Natural killer cell (primary cell): ENCODE measurements at regions not wholly inside any gene's neighbourhood (a gene's known extent, or its start where the extent isn't known, plus 50 kb on each side); places are given as distances from the start of the nearest gene placed in this dataset.
"Not testable (repeated sequence)": the region's sequence is repeated elsewhere in the genome, so short reads cannot be mapped to it uniquely, and the experiment has no call there.

Experiments
- ATAC-seq, 3 donors: fragments of 150-1000 bp in 2 of 3; fragments of 200-7000 bp in 1 of 3; cut with Tn5 transposase; 1 replicate in 1 of 3; 2 replicates in 2 of 3; pipeline ENCODE4 v1.10.0; 2021; ENCODE audit warnings: mild to moderate bottlenecking in 2 of 3, moderate library complexity in 2 of 3
- DNase-seq, 2 donors: peaks; one replicate each; pipeline versions ENCODE4 v3.0.0 to v3.0.0-alpha.2; 2013 to 2021; ENCODE audit warnings: mixed read lengths in 1 of 2
- H3K27ac ChIP-seq: one replicate; pipeline ENCODE4 v1.5.1; 2013; ENCODE audit warnings: mild to moderate bottlenecking, low read length
- H3K27me3 ChIP-seq: one replicate; pipeline ENCODE4 v1.6.1; 2013; ENCODE audit warnings: low read length; ENCODE audit not compliant: control insufficient read depth, insufficient read depth
- H3K36me3 ChIP-seq: one replicate; pipeline ENCODE4 v1.6.1; 2013; ENCODE audit warnings: low read length; ENCODE audit not compliant: control insufficient read depth, insufficient read depth
- H3K4me1 ChIP-seq: one replicate; pipeline ENCODE4 v1.6.1; 2013; ENCODE audit warnings: low read length; ENCODE audit not compliant: control insufficient read depth, insufficient read depth
- H3K4me3 ChIP-seq: one replicate; pipeline ENCODE4 v1.5.1; 2013; ENCODE audit warnings: low read length
- H3K9me3 ChIP-seq: one replicate; pipeline ENCODE4 v1.6.1; 2013; ENCODE audit warnings: low read length; ENCODE audit not compliant: control insufficient read depth, insufficient read depth
- H3K27ac Mint-ChIP-seq, 2 donors: one replicate each; pipeline ENCODE4 v1.8.0; 2022; ENCODE audit warnings: mild to moderate bottlenecking in 2 of 2, mixed read lengths in 2 of 2, moderate library complexity in 1 of 2
- H3K27me3 Mint-ChIP-seq, 2 donors: one replicate each; pipeline ENCODE4 v1.8.0; 2022; ENCODE audit warnings: low read depth in 2 of 2, mixed read lengths in 2 of 2
- H3K36me3 Mint-ChIP-seq: one replicate; pipeline ENCODE4 v1.8.0; 2022; ENCODE audit warnings: mixed read lengths
- H3K4me1 Mint-ChIP-seq, 2 donors: one replicate each; pipeline ENCODE4 v1.8.0; 2022; ENCODE audit warnings: mixed read lengths in 2 of 2
- H3K4me3 Mint-ChIP-seq: one replicate; pipeline ENCODE4 v1.8.0; 2022; ENCODE audit warnings: mild to moderate bottlenecking, moderate library complexity, mixed read lengths
- H3K9me3 Mint-ChIP-seq, 2 donors: one replicate each; pipeline ENCODE4 v1.8.0; 2022; ENCODE audit warnings: mixed read lengths in 2 of 2
- WGBS: methylation state at CpG from one replicate; pipeline ENCODE4 v1.1.7; 2013; ENCODE audit warnings: missing lambda C conversion rate; ENCODE audit not compliant: insufficient coverage; 5-methylcytosine and 5-hydroxymethylcytosine counted together
- intact Hi-C: fragments of 100-400 bp; cut with micrococcal nuclease; formaldehyde crosslinking; loops from one replicate; pipeline ENCODE4 v1.14.2; 2022

DNA sequence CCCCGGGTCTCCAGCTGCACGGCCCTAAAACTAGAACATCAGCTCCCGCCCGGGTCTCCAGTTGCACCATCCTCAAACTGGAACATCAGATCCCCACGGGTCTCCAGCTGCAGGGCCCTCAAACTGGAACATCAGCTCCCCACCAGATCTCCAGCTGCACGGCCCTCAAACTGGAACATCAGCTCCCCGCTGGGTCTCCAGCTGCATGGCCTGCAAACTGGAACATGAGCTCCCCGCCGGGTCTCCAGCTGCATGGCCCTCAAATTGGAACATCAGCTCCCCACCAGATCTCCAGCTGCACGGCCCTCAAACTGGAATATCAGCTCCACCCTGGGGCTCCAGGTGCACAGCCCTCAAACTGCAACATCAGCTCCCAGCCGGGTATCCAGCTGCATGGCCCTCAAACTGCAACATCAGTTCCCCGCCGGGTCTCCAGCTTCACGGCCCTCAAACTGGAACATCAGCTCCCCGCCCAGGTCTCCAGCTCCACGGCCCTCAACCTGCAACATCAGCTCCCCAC lies 93.5 kb upstream of the LPCAT1 start:
- peaks cover 33% of the 10 kb centered on the region for H3K36me3 Mint-ChIP-seq
- not testable (repeated sequence) for H3K27ac Mint-ChIP-seq, H3K9me3 ChIP-seq

DNA sequence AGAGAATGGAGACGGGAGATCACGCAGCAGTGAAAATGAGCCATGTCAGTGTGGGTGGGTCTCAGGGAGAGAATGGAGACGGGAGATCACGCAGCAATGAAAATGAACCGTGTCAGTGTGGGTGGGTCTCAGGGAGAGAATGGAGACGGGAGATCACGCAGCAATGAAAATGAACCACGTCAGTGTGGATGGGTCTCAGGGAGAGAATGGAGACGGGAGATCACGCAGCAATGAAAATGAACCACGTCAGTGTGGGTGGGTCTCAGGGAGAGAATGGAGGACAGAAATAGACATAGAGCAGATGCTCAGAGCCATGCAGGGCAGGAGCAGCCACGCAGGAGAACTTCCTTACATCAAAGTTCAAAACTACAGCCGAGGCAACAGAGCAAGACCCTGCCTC lies 89.8 kb upstream of the LPCAT1 start:
- not testable (repeated sequence) for H3K9me3 ChIP-seq, H3K27ac ChIP-seq, H3K36me3 ChIP-seq, ATAC-seq, H3K4me3 Mint-ChIP-seq, H3K4me3 ChIP-seq, H3K27ac Mint-ChIP-seq, H3K9me3 Mint-ChIP-seq, DNase-seq, H3K4me1 ChIP-seq, H3K4me1 Mint-ChIP-seq, H3K27me3 ChIP-seq, H3K27me3 Mint-ChIP-seq
- intact Hi-C loops, result loop anchor here (10.0 kb wide), 1 partner anchor 1319 kb away; no protein-coding TSS in a partner anchor
- 92% methylated on average over 11 of the region's 13 CpGs for WGBS
- H3K36me3 Mint-ChIP-seq, result peaks cover 17% of the 10 kb centered on the region

More for the DNA sequence above, 93.5 kb upstream of the LPCAT1 start:
- not testable (repeated sequence) for H3K4me3 Mint-ChIP-seq, ATAC-seq, H3K27me3 Mint-ChIP-seq, H3K9me3 Mint-ChIP-seq, DNase-seq, H3K4me3 ChIP-seq, H3K27ac ChIP-seq, H3K36me3 ChIP-seq, H3K27me3 ChIP-seq, H3K4me1 ChIP-seq
- 93% methylated on average over 16 of the region's 16 CpGs for WGBS
- intact Hi-C loops, result loop anchor here (10.0 kb wide), 1 partner anchor 1322 kb away; no protein-coding TSS in a partner anchor
- peaks cover 16 to 28% of the 10 kb centered on the region in 2 donors for H3K4me1 Mint-ChIP-seq

DNA sequence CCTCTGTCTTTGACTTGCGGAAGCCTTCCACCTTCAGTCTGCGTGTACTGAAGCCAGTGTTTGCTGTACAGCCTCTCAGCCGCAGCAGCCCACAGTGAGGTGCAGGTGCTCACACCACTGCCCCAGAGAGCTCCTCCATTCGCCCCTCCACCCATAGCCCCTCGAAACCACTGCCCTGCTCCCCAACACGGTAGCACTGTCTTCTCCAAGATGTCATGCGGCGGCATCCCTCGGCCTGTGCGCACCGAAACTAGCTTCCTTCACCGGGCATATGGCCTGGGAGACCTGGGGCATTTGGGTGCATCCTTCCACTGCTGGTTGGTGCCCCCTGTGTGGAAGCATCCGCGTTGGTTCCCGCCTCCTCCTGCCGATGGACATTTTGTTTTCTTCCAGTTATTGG lies 86.8 kb upstream of the LPCAT1 start:
- H3K4me3 Mint-ChIP-seq, H3K27me3 Mint-ChIP-seq, H3K27ac ChIP-seq, H3K27me3 ChIP-seq, H3K27ac Mint-ChIP-seq, ATAC-seq, H3K9me3 Mint-ChIP-seq, DNase-seq, H3K9me3 ChIP-seq, H3K4me1 ChIP-seq, H3K4me3 ChIP-seq, H3K36me3 ChIP-seq: not testable (repeated sequence)
- H3K4me1 Mint-ChIP-seq, result peaks cover 14 to 17% of the 10 kb centered on the region in 2 donors
- peaks cover 13% of the 10 kb centered on the region for H3K36me3 Mint-ChIP-seq
- intact Hi-C loops, result loop anchor here (10.0 kb wide), 1 partner anchor 1316 kb away; no protein-coding TSS in a partner anchor
- 97% methylated on average over 12 of the region's 16 CpGs for WGBS

DNA sequence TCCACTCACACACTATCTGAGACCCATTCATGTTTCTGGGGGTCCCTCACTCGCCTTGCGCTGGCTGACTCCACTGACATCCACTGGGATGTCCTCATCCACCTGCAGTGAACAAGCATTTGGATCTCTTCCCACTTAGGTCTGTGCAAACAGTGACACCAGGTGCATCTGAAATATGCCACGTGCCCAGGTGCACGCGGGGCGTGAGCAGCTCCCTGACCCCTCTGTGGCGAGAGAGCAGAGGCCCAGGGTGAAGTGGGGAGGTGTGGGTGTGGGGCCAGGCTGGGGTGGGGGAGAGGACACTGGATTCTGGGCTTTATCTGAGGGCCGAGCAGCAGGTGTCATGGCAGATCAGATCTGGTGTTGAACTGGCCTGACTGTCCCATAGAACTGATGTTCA lies 85.4 kb upstream of the LPCAT1 start:
- H3K27me3 Mint-ChIP-seq, H3K27ac ChIP-seq, ATAC-seq, H3K9me3 Mint-ChIP-seq, DNase-seq, H3K27me3 ChIP-seq, H3K4me3 ChIP-seq, H3K36me3 ChIP-seq, H3K27ac Mint-ChIP-seq, H3K4me3 Mint-ChIP-seq, intact Hi-C loops, H3K36me3 Mint-ChIP-seq, H3K9me3 ChIP-seq, H3K4me1 ChIP-seq: not testable (repeated sequence)
- WGBS, result 97% methylated on average over 8 of the region's 8 CpGs
- H3K4me1 Mint-ChIP-seq, result peaks cover 14 to 17% of the 10 kb centered on the region in 2 donors

DNA sequence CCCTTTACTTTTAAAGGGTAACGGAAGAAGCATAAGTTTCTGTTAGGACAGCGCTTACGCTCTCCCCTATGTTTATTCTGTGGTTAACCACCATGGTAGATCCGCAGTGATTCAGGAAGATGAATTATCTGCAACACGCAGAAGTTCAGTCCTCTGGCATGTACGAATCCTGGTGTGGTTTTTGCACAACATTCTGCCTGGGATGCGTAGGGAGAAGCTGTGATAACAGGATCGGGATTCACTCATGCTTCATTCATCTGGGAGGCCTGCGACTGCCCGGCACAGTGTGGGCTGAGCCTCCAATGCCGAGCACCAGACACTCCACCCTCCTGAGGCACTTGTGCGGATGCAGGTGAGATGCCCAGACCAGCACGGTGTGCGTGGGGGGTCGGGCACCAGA lies 84.6 kb upstream of the LPCAT1 start:
- peak in 1 of 2 donors; percentile 39 for DNase-seq
- Mint-ChIP-seq H3K4me3 (peak overlapping the region; percentile 42), H3K4me1 (peaks cover 14 to 17% of the 10 kb centered on the region in 2 donors)
- H3K9me3 ChIP-seq, H3K27ac Mint-ChIP-seq, H3K4me3 ChIP-seq, H3K9me3 Mint-ChIP-seq, H3K27me3 Mint-ChIP-seq, intact Hi-C loops, H3K27ac ChIP-seq, H3K36me3 Mint-ChIP-seq, H3K4me1 ChIP-seq, H3K27me3 ChIP-seq, H3K36me3 ChIP-seq: not testable (repeated sequence)
- 19% methylated on average over 11 of the region's 15 CpGs for WGBS
- ATAC-seq, result peak; percentile 44 to 67 (median 53)

DNA sequence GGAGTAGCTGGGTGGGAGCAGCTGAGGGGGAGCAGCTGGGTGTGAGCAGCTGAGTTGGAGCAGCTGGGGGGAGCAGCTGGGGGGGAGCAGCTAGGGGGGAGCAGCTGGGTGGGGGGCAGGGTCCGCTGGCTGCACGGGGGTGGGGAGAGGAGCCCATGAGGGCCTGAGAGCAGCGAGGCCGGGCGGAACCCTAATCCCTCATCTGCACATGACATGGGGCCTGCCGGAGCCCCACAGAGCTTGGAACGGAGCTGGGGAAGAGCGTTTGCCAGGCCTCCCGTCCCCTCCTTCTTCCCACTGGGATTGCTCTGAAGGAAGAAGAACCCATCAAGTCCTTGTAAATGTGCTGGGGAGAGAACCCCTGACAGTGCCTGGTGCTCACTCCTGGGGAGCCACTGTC lies 83.2 kb upstream of the LPCAT1 start:
- H3K4me1 Mint-ChIP-seq, result peaks cover 10 to 17% of the 10 kb centered on the region in 2 donors
- H3K27ac Mint-ChIP-seq, H3K4me3 ChIP-seq, H3K36me3 Mint-ChIP-seq, H3K36me3 ChIP-seq, DNase-seq, H3K9me3 ChIP-seq, intact Hi-C loops, H3K27ac ChIP-seq, H3K27me3 ChIP-seq, H3K4me1 ChIP-seq, H3K9me3 Mint-ChIP-seq, ATAC-seq, H3K4me3 Mint-ChIP-seq, H3K27me3 Mint-ChIP-seq: not testable (repeated sequence)
- WGBS, result 89% methylated on average over 9 of the region's 9 CpGs

DNA sequence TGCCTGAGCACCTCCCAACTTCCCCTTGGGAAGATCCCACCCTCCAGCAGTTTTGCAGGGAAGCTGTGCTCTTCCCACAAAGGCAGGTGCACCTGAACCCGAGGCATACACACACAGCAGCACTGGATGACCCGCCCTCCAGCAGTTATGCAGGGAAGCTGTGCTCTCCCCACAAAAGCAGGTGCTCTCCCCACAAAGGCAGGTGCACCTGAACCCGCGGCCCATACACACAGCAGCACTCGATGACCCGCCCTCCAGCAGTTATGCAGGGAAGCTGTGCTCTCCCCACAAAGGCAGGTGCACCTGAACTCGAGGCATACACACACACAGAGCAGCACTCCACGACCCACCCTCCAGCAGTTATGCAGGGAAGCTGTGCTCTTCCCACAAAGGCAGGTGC lies 80.2 kb upstream of the LPCAT1 start:
- H3K27me3 Mint-ChIP-seq, H3K27ac ChIP-seq, H3K4me3 Mint-ChIP-seq, H3K36me3 Mint-ChIP-seq, H3K36me3 ChIP-seq, H3K27me3 ChIP-seq, H3K9me3 ChIP-seq, H3K4me3 ChIP-seq, H3K9me3 Mint-ChIP-seq, H3K4me1 ChIP-seq, ATAC-seq, intact Hi-C loops, DNase-seq, H3K27ac Mint-ChIP-seq: not testable (repeated sequence)
- WGBS, result 64% methylated on average over 8 of the region's 8 CpGs
- peaks cover 10 to 15% of the 10 kb centered on the region in 2 donors for H3K4me1 Mint-ChIP-seq

DNA sequence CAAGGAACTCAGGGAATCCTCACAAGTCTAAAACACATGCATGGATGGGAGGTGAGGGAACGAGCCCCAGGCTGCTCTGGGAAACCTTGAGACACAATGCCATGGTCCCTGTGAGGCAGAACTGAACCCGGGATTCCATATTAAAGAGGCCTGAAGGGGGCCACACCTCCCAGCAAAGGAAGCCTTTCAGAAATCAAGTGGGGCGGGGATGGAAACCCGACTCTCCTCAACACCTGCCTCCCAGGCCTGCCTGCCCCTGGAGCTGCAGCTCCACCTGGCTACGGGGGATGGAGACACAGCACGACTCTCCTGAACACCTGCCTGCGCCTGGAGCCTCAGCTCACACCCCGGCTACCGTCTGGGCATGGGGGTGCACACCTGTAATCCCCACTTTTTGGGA lies 77.8 kb upstream of the LPCAT1 start:
- H3K4me1 ChIP-seq, intact Hi-C loops, H3K9me3 ChIP-seq, H3K27ac Mint-ChIP-seq, H3K4me1 Mint-ChIP-seq, H3K36me3 ChIP-seq, H3K9me3 Mint-ChIP-seq, H3K27me3 Mint-ChIP-seq, H3K27me3 ChIP-seq, H3K4me3 Mint-ChIP-seq, H3K4me3 ChIP-seq, H3K36me3 Mint-ChIP-seq, H3K27ac ChIP-seq, ATAC-seq: not testable (repeated sequence)
- 62% methylated on average over 4 of the region's 9 CpGs for WGBS
- DNase-seq, result peak in 1 of 2 donors; percentile 12
